ENCODE measurements at regions not wholly inside any gene's neighbourhood (a gene's known extent, or its start where the extent isn't known, plus 50 kb on each side); places are given as distances from the start of the nearest gene placed in this dataset.
"Not testable (repeated sequence)": the region's sequence is repeated elsewhere in the genome, so short reads cannot be mapped to it uniquely, and the experiment has no call there.

- DNase-seq: no peak
Measured at GRCh38 chr1:168490306-168490705, 53.5 kb downstream of the XCL2 start.

GRCh38 chr1:168488138-168488537 lies 55.7 kb downstream of the XCL2 start:
- DNase-seq: no peak

GRCh38 chr1:168486820-168487219 lies 57.0 kb downstream of the XCL2 start:
- DNase-seq: not testable (repeated sequence)

GRCh38 chr1:168485048-168485447 lies 58.7 kb downstream of the XCL2 start:
- no peak for DNase-seq

GRCh38 chr1:168484083-168484482 lies 59.7 kb downstream of the XCL2 start:
- DNase-seq: no peak

GRCh38 chr1:168483539-168483938 lies 60.3 kb downstream of the XCL2 start:
- no peak for DNase-seq

- DNase-seq: no peak
Measured at GRCh38 chr1:168482106-168482505, 61.7 kb downstream of the XCL2 start.

GRCh38 chr1:168481586-168481985 lies 62.2 kb downstream of the XCL2 start:
- no peak for DNase-seq

GRCh38 chr1:168480997-168481396 lies 62.8 kb downstream of the XCL2 start:
- no peak for DNase-seq

- no peak for DNase-seq
Measured at GRCh38 chr1:168477792-168478191, 66.0 kb downstream of the XCL2 start.

- no peak for DNase-seq
Measured at GRCh38 chr1:168476588-168477385, 67.0 kb downstream of the XCL2 start.

- DNase-seq: no peak
Measured at GRCh38 chr1:168474322-168474721, 69.5 kb downstream of the XCL2 start.

- no peak for DNase-seq
Measured at GRCh38 chr1:168473126-168473525, 70.7 kb downstream of the XCL2 start.

GRCh38 chr1:168472223-168472622 lies 71.6 kb downstream of the XCL2 start:
- DNase-seq: no peak

- DNase-seq: peak; percentile 28
Measured at GRCh38 chr1:168470901-168471431, 72.8 kb downstream of the XCL2 start.

- DNase-seq: peak; percentile 75
Measured at GRCh38 chr1:168469690-168470089, 74.1 kb downstream of the XCL2 start.

GRCh38 chr1:168468822-168469221 lies 75.0 kb downstream of the XCL2 start:
- no peak for DNase-seq

GRCh38 chr1:168468042-168468809 lies 75.6 kb downstream of the XCL2 start:
- no peak for DNase-seq

- DNase-seq: peak; percentile 70
Measured at GRCh38 chr1:168467452-168467851, 76.3 kb downstream of the XCL2 start.

GRCh38 chr1:168466714-168467131 lies 77.1 kb downstream of the XCL2 start:
- no peak for DNase-seq

GRCh38 chr1:168466092-168466713 lies 77.6 kb downstream of the XCL2 start:
- peak; percentile 79 for DNase-seq

GRCh38 chr1:168461108-168461507 lies 82.7 kb downstream of the XCL2 start:
- not testable (repeated sequence) for DNase-seq

- not testable (repeated sequence) for DNase-seq
Measured at GRCh38 chr1:168457296-168457695, 86.5 kb downstream of the XCL2 start.

All from activated CD4-positive, alpha-beta T cell treated with anti-CD3 and anti-CD28 coated beads, Interleukin-10, Interleukin-2, amounts not matched to agents 100 ng/mL and 50 ng/mL, durations not matched to agents 16 hours and 8 hours (primary cell).